NCI-H1417 (cell line): ENCODE measurements at regions not wholly inside any gene's neighbourhood (a gene's known extent, or its start where the extent isn't known, plus 50 kb on each side); places are given as distances from the start of the nearest gene placed in this dataset.

ENCODE experiments used
- DNase-seq, 3 experiments: peaks; one replicate each; lab custom pipeline; 2025; lab: John Stamatoyannopoulos, UW

GRCh38 chr10:128221807-128222206 lies 95.6 kb upstream of the MKI67 start:
- DNase-seq: no peak

- DNase-seq: no peak
Observed at GRCh38 chr10:128222332-128222849, 96.2 kb upstream of the MKI67 start.

GRCh38 chr10:128230401-128230800 lies 104.2 kb upstream of the MKI67 start:
- no peak for DNase-seq

- no peak for DNase-seq
Observed at GRCh38 chr10:128233422-128233821, 107.2 kb upstream of the MKI67 start.

- DNase-seq: peak in 1 of 3 experiments; percentile 0
Observed at GRCh38 chr10:128237710-128238109, 111.5 kb upstream of the MKI67 start.

GRCh38 chr10:128241023-128241422 lies 114.8 kb upstream of the MKI67 start:
- no peak for DNase-seq

GRCh38 chr10:128242641-128243040 lies 116.4 kb upstream of the MKI67 start:
- DNase-seq: no peak

GRCh38 chr10:128245026-128245425 lies 118.8 kb upstream of the MKI67 start:
- no peak for DNase-seq

GRCh38 chr10:128247576-128247975 lies 121.4 kb upstream of the MKI67 start:
- DNase-seq: no peak

GRCh38 chr10:128254476-128254875 lies 128.3 kb upstream of the MKI67 start:
- no peak for DNase-seq

- no peak for DNase-seq
Observed at GRCh38 chr10:128257428-128257827, 131.2 kb upstream of the MKI67 start.

GRCh38 chr10:128258421-128258976 lies 132.3 kb upstream of the MKI67 start:
- DNase-seq: no peak

GRCh38 chr10:128263891-128264688 lies 137.9 kb upstream of the MKI67 start:
- DNase-seq: peak; percentile 6 to 59 (median 56)

- DNase-seq: no peak
Observed at GRCh38 chr10:128265596-128265995, 139.4 kb upstream of the MKI67 start.

- no peak for DNase-seq
Observed at GRCh38 chr10:128267581-128267980, 141.4 kb upstream of the MKI67 start.

GRCh38 chr10:128268015-128268722 lies 141.9 kb upstream of the MKI67 start:
- DNase-seq: peak in 2 of 3 experiments; percentile 26 to 37

GRCh38 chr10:128274938-128275337 lies 148.7 kb upstream of the MKI67 start:
- peak in 2 of 3 experiments; percentile 0 to 41 for DNase-seq

GRCh38 chr10:128275388-128276177 lies 149.4 kb upstream of the MKI67 start:
- DNase-seq: peak in 1 of 3 experiments; percentile 5

- no peak for DNase-seq
Observed at GRCh38 chr10:128277267-128277840, 151.1 kb upstream of the MKI67 start.

- DNase-seq: no peak
Observed at GRCh38 chr10:128278362-128278761, 152.1 kb upstream of the MKI67 start.

- no peak for DNase-seq
Observed at GRCh38 chr10:128280271-128280670, 154.0 kb upstream of the MKI67 start.

GRCh38 chr10:128281343-128281742 lies 155.1 kb upstream of the MKI67 start:
- no peak for DNase-seq
